C4-2B (cell line): ENCODE measurements at regions not wholly inside any gene's neighbourhood (a gene's known extent, or its start where the extent isn't known, plus 50 kb on each side); places are given as distances from the start of the nearest gene placed in this dataset.

Experiments
- ZFX ChIP-seq: fragments of 450-650 bp; IDR thresholded peaks from 2 replicates; pipeline ENCODE4 v1.6.1; 2017
- TF ChIP-seq, protein P1 (sequence below): fragments of 450-650 bp; conservative IDR thresholded peaks from 2 replicates; pipeline ENCODE4 v1.5.1; 2017; ENCODE audit warnings: mild to moderate bottlenecking

DNA sequence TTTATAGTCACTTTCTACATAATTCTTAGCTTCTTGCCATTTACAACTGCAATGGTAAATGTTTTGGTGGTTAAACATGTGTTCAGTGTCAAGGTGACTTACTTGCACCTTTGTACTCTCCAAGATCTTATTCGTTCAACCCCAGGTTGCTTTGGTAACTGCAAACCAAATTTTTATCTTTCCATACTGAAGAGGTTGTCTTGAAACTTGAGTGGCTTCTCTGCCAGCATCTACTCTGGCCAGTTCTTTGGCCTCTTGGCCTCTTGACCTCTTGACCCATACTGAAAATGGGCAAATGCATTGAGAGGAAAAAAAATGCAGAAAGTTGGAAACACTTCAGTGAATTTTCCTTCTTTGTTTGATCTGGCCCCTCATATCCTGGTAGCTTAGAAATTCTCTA, 88.0 kb upstream of the LRRC7 start:
- TF ChIP-seq, protein P1, sequence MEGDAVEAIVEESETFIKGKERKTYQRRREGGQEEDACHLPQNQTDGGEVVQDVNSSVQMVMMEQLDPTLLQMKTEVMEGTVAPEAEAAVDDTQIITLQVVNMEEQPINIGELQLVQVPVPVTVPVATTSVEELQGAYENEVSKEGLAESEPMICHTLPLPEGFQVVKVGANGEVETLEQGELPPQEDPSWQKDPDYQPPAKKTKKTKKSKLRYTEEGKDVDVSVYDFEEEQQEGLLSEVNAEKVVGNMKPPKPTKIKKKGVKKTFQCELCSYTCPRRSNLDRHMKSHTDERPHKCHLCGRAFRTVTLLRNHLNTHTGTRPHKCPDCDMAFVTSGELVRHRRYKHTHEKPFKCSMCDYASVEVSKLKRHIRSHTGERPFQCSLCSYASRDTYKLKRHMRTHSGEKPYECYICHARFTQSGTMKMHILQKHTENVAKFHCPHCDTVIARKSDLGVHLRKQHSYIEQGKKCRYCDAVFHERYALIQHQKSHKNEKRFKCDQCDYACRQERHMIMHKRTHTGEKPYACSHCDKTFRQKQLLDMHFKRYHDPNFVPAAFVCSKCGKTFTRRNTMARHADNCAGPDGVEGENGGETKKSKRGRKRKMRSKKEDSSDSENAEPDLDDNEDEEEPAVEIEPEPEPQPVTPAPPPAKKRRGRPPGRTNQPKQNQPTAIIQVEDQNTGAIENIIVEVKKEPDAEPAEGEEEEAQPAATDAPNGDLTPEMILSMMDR = no peak
- TF ChIP-seq ZFX = no peak
